HG02678 (cell line): ENCODE measurements at regions not wholly inside any gene's neighbourhood (a gene's known extent, or its start where the extent isn't known, plus 50 kb on each side); places are given as distances from the start of the nearest gene placed in this dataset.
A peak's percentile ranks its signal among the peaks of the same experiment; 100 is the strongest.
"Not testable (repeated sequence)": the region's sequence is repeated elsewhere in the genome, so short reads cannot be mapped to it uniquely, and the experiment has no call there.

ENCODE experiments used
- ATAC-seq: cut with Tn5 transposase; IDR thresholded peaks from one replicate; pipeline ENCODE4 v1.9.1; 2021; ENCODE audit warnings: mild to moderate bottlenecking, moderate library complexity; ENCODE audit not compliant: unreplicated experiment

- ATAC-seq: peak; percentile 64
These were observed 125.4 kb upstream of the ANKH start for GRCh38 chr5:14996997-14997396.

- ATAC-seq: no peak
These were observed 123.7 kb upstream of the ANKH start for GRCh38 chr5:14995229-14995628.

GRCh38 chr5:14993459-14994133 is 122.0 kb upstream of the ANKH start:
- ATAC-seq: not testable (repeated sequence)

- peak; percentile 87 for ATAC-seq
These were observed 121.3 kb upstream of the ANKH start for GRCh38 chr5:14992751-14993458.

GRCh38 chr5:14988223-14988622 is 116.6 kb upstream of the ANKH start:
- no peak for ATAC-seq

DNA sequence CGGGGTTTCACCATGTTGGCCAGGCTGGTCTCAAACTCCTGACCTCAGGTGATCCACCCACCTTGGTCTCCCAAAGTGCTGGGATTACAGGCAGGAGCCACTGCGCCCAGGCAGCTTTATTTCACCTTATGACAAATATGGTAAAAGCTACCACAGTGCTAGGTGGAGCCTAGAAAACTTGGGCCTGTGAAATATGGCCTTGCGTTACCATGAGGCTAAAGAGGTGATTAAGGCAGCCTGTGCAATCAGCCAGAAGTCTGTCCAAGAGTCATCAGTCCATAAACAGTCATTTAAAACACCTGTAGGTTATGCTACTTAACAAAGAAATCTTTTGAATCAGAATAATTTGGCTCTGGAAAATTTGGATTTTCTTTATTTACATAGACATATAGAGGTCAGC is 114.8 kb upstream of the ANKH start:
- ATAC-seq: no peak

- ATAC-seq: no peak
These were observed 112.3 kb upstream of the ANKH start for GRCh38 chr5:14983666-14984441.

DNA sequence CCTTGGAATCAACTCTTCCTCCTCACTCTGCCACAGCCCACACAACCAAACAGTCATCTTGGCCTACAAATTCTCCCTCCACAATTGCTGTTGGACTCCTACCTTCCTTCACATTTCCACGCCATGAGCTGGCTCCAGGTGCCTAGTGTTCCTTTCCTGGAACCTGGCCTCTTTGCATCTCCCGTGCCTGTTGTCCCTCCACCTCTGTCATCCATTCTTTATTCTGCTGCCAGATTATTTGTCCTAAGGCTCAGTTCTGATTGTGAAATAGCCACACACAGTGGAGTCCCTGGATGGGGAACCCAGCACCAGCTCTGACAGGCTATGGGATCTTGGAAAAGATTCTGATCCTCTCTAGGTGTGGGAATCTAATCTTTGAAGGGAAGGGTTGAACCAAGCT is 109.1 kb upstream of the ANKH start:
- no peak for ATAC-seq

- ATAC-seq: no peak
These were observed 105.6 kb upstream of the ANKH start for GRCh38 chr5:14977058-14977685.

GRCh38 chr5:14976486-14976885 is 104.9 kb upstream of the ANKH start:
- no peak for ATAC-seq

- no peak for ATAC-seq
These were observed 100.3 kb upstream of the ANKH start for GRCh38 chr5:14971873-14972272.

DNA sequence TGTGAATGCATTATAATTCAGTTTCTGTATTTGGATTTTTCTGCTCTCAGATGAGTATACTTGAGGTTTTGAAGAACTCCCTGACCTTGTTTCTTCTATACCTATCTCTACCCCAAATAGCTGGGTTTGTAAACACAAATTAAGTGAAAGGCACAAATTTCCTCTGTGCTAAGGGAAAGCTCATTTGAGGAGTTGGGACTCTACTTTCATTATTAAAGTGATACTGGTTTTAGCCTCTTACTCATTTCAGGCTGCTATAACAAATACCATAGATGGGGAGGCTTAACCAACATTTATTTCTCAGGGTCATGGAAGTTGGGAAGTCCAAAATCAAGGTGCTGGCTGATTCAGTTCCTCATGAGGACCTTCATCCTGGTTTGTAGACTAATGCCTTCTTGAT is 97.2 kb upstream of the ANKH start:
- no peak for ATAC-seq

- ATAC-seq: no peak
These were observed 95.6 kb upstream of the ANKH start for GRCh38 chr5:14967166-14967565.

GRCh38 chr5:14965815-14966214 is 94.2 kb upstream of the ANKH start:
- ATAC-seq: no peak

DNA sequence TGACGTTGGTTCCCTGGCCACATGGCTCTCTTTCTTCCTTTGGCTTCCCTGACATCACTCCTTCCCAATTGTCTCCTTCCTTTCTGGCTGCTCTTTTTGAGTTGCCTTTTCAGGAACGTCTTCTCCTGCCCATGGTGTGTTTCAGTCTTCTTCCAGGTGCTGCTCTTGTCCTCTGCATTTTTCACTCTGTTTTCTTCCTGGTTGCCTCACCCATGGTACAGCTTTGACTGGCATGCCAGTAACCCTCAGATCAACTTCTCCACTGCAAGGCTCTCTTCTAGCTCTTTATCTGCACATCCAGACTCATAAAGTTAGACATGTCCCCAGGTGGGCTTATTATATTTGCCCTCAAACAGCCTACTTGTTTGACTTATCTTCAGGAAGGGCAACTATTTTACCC is 91.0 kb upstream of the ANKH start:
- ATAC-seq: no peak

GRCh38 chr5:14960120-14960462 is 88.5 kb upstream of the ANKH start:
- ATAC-seq: no peak

DNA sequence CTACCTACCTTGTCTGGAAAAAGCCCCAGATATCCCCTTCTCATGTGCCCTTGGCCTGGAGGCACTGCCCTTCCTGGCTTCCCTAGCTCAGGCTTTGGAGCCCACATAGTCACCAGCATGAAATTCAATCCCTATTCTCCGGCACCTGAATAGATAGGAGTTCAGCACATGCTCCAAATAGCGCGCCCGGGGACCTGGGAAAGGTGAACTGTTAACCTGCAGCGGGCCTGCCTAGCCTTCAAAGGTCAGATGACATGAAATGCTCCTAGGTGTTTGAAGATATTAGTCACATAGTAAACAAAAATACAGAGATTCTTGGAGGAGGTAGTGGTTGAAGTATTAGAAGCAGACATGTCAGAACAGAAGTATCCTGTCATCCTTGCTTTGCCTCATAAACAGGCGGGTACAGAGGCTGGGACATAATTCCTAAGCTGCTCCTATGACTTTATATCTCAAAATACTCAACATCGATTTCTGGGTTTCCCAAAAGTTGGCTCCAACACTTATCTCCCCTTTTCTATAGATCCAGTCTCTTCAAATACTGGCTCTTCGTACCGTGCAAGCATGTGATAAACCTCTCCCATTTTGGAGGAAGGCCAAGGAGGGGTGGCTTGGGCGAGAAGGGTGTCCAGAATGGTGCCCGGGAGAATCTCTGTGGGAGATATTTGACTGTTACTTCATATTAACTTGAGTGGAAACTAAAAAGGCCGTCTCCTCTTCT is 88.0 kb upstream of the ANKH start:
- ATAC-seq: no peak

GRCh38 chr5:14958188-14958587 is 86.6 kb upstream of the ANKH start:
- ATAC-seq: no peak

GRCh38 chr5:14956423-14957046 is 85.0 kb upstream of the ANKH start:
- ATAC-seq: no peak

GRCh38 chr5:14954616-14955343 is 83.2 kb upstream of the ANKH start:
- ATAC-seq: no peak
